SK-N-MC (cell line): ENCODE measurements at regions not wholly inside any gene's neighbourhood (a gene's known extent, or its start where the extent isn't known, plus 50 kb on each side); places are given as distances from the start of the nearest gene placed in this dataset.

ENCODE experiments used
- EZH2 ChIP-seq: fragments of 200-600 bp; sonication (generic); IDR thresholded peaks from one replicate; pipeline ENCODE4 v1.6.1; 2017; ENCODE audit warnings: antibody characterized with exemption
- FOXP2 ChIP-seq: optimal IDR thresholded peaks from 2 replicates; pipeline ENCODE3; 2011; ENCODE audit warnings: mild to moderate bottlenecking, moderate library complexity; ENCODE audit not compliant: insufficient read depth; ENCODE audit errors: extremely low read length, control extremely low read depth
- POLR2AphosphoS5 ChIP-seq: IDR thresholded peaks from 2 replicates; pipeline ENCODE4 v1.6.1; 2012; ENCODE audit warnings: mild to moderate bottlenecking, low read depth, low read length, borderline replicate concordance

DNA sequence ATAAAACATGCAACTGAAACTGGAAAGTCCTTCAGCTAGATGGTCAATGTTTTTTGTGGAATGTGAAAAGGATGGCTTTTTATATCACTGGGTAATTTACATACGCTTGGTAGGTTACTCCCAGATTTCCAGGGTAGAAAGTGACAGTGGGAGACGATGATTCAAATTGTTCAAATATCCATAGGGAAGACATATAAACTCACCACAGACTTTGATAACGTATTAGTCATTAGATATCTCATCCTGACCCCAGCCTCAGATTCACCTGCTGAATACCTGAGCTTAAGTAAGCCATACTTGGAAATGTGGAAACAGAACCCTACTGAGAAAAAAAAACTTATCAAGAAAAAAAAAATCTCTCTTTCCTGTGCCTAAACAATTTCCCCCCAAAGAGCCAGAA is 169.4 kb downstream of the ZNF674 start:
- TF ChIP-seq EZH2: no peak
- no peak for TF ChIP-seq POLR2AphosphoS5
- no peak for TF ChIP-seq FOXP2
